GM12892 (cell line): ENCODE measurements at regions not wholly inside any gene's neighbourhood (a gene's known extent, or its start where the extent isn't known, plus 50 kb on each side); places are given as distances from the start of the nearest gene placed in this dataset.

ENCODE experiments used
- POLR2A ChIP-seq: IDR thresholded peaks from 2 replicates; pipeline ENCODE4 v1.6.1; 2011; ENCODE audit warnings: low read depth, low read length, control low read depth
- POLR2AphosphoS5 ChIP-seq: IDR thresholded peaks from 2 replicates; pipeline ENCODE4 v1.6.1; 2011; ENCODE audit warnings: low read depth, low read length, control low read depth

DNA sequence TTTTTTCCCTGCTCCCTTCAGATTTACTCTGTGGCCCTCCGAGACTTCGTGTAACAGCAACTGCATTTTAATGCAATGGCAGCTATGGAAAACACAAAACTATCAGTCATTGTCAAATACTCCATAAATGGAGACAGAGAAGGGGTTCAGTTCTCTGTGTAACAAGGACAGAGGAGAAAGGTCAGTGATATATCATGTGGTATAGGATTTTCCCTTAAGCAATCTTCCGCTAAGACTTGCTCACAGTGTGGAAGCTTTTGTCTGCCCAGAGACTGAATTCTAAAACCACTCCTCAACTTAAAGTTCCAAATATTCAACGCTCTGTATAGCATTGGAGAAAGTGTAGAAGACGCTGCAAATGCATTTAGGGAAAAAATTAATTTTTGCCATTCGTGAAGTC is 111.3 kb upstream of the EDNRB start:
- TF ChIP-seq POLR2A (no peak), POLR2AphosphoS5 (no peak)
